ENCODE measurements at regions not wholly inside any gene's neighbourhood (a gene's known extent, or its start where the extent isn't known, plus 50 kb on each side); places are given as distances from the start of the nearest gene placed in this dataset.

- DNase-seq (ENCODE audit: low read depth, low spot score): no peak
These were observed 205.1 kb upstream of the TLL1 start for GRCh38 chr4:165667969-165668368.

GRCh38 chr4:165668694-165669093, 204.3 kb upstream of the TLL1 start:
- DNase-seq (ENCODE audit: low read depth, low spot score): no peak

GRCh38 chr4:165677081-165677480, 196.0 kb upstream of the TLL1 start:
- no peak for DNase-seq (ENCODE audit: low read depth, low spot score)

GRCh38 chr4:165678236-165678935, 194.7 kb upstream of the TLL1 start:
- no peak for DNase-seq (ENCODE audit: low read depth, low spot score)

GRCh38 chr4:165678936-165679325, 194.1 kb upstream of the TLL1 start:
- no peak for DNase-seq (ENCODE audit: low read depth, low spot score)

GRCh38 chr4:165680821-165681220, 192.2 kb upstream of the TLL1 start:
- DNase-seq (ENCODE audit: low read depth, low spot score): no peak

GRCh38 chr4:165682611-165683010, 190.4 kb upstream of the TLL1 start:
- DNase-seq (ENCODE audit: low read depth, low spot score): no peak

- no peak for DNase-seq (ENCODE audit: low read depth, low spot score)
These were observed 188.7 kb upstream of the TLL1 start for GRCh38 chr4:165684177-165684805.

GRCh38 chr4:165686756-165687155, 186.3 kb upstream of the TLL1 start:
- no peak for DNase-seq (ENCODE audit: low read depth, low spot score)

GRCh38 chr4:165689159-165689558, 183.9 kb upstream of the TLL1 start:
- DNase-seq (ENCODE audit: low read depth, low spot score): no peak

- no peak for DNase-seq (ENCODE audit: low read depth, low spot score)
These were observed 181.0 kb upstream of the TLL1 start for GRCh38 chr4:165692082-165692481.

- DNase-seq (ENCODE audit: low read depth, low spot score): no peak
These were observed 174.8 kb upstream of the TLL1 start for GRCh38 chr4:165698272-165698671.

- no peak for DNase-seq (ENCODE audit: low read depth, low spot score)
These were observed 174.0 kb upstream of the TLL1 start for GRCh38 chr4:165699055-165699454.

GRCh38 chr4:165700855-165701254, 172.2 kb upstream of the TLL1 start:
- DNase-seq (ENCODE audit: low read depth, low spot score): no peak

- DNase-seq (ENCODE audit: low read depth, low spot score): no peak
These were observed 165.9 kb upstream of the TLL1 start for GRCh38 chr4:165707128-165707527.

- no peak for DNase-seq (ENCODE audit: low read depth, low spot score)
These were observed 163.5 kb upstream of the TLL1 start for GRCh38 chr4:165709516-165709915.

GRCh38 chr4:165709973-165710526, 163.0 kb upstream of the TLL1 start:
- no peak for DNase-seq (ENCODE audit: low read depth, low spot score)

GRCh38 chr4:165711436-165711835, 161.6 kb upstream of the TLL1 start:
- DNase-seq (ENCODE audit: low read depth, low spot score): peak; percentile 23

- no peak for DNase-seq (ENCODE audit: low read depth, low spot score)
These were observed 161.1 kb upstream of the TLL1 start for GRCh38 chr4:165711912-165712311.

- no peak for DNase-seq (ENCODE audit: low read depth, low spot score)
These were observed 158.4 kb upstream of the TLL1 start for GRCh38 chr4:165714650-165715049.

GRCh38 chr4:165715211-165715610, 157.8 kb upstream of the TLL1 start:
- no peak for DNase-seq (ENCODE audit: low read depth, low spot score)

GRCh38 chr4:165715989-165716388, 157.0 kb upstream of the TLL1 start:
- no peak for DNase-seq (ENCODE audit: low read depth, low spot score)

GRCh38 chr4:165716472-165716871, 156.6 kb upstream of the TLL1 start:
- DNase-seq (ENCODE audit: low read depth, low spot score): no peak
